GM12892 (cell line): ENCODE measurements at regions not wholly inside any gene's neighbourhood (a gene's known extent, or its start where the extent isn't known, plus 50 kb on each side); places are given as distances from the start of the nearest gene placed in this dataset.
"Not testable (repeated sequence)": the region's sequence is repeated elsewhere in the genome, so short reads cannot be mapped to it uniquely, and the experiment has no call there.

Experiments
- DNase-seq: peaks from one replicate; pipeline ENCODE4 v3.0.0; 2011; ENCODE audit not compliant: insufficient read length
- FAIRE-seq: peaks from 2 replicates; lab custom pipeline; 2011; peaks lifted over from hg19 to GRCh38; lab: Jason Lieb, UNC
- POLR2A ChIP-seq: IDR thresholded peaks from 2 replicates; pipeline ENCODE4 v1.6.1; 2011; ENCODE audit warnings: low read depth, low read length, control low read depth
- POLR2AphosphoS5 ChIP-seq: IDR thresholded peaks from 2 replicates; pipeline ENCODE4 v1.6.1; 2011; ENCODE audit warnings: low read depth, low read length, control low read depth
- TAF1 ChIP-seq: IDR thresholded peaks from 2 replicates; pipeline ENCODE4 v1.6.1; 2011; ENCODE audit warnings: low read depth, mild to moderate bottlenecking, control low read depth, low read length, borderline replicate concordance

GRCh38 chr5:119949426-119949999, 320.2 kb downstream of the FAM170A start:
- FAIRE-seq, result no peak
- TF ChIP-seq POLR2AphosphoS5 (no peak), POLR2A (no peak), TAF1 (no peak)
- DNase-seq, result no peak

- FAIRE-seq (no peak), DNase-seq (no peak)
- TF ChIP-seq TAF1 (no peak), POLR2AphosphoS5 (no peak), POLR2A (no peak)
These were observed 322.1 kb downstream of the FAM170A start for GRCh38 chr5:119951330-119951934.

- TF ChIP-seq POLR2AphosphoS5 (no peak), POLR2A (no peak), TAF1 (no peak)
- FAIRE-seq, result no peak
These were observed 324.1 kb downstream of the FAM170A start for GRCh38 chr5:119953474-119953873.

GRCh38 chr5:119954106-119954505, 324.7 kb downstream of the FAM170A start:
- FAIRE-seq (no peak), DNase-seq (no peak)
- no peak for TF ChIP-seq TAF1

More at GRCh38 chr5:119953474-119953873, 324.1 kb downstream of the FAM170A start:
- no peak for DNase-seq

DNA sequence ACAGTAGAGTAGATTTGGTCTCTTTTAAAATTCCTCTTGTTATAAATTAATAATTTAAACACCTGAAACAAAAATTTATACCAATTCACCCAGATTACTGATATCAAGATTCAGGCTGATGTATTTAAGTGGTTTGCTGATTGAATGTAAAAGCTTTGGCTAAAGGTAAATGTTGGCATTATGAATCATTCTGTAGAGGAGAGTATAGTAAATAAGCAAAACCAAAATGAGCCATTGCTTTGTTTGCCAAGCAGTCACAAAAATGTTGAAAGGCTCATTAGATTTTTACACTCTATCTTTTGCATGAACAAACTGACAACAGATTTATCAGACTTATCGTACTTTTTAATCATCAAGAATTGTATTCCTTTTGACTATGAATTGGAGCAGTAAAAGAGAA, 332.6 kb downstream of the FAM170A start:
- FAIRE-seq (no peak), DNase-seq (no peak)
- TF ChIP-seq TAF1 (no peak), POLR2A (no peak), POLR2AphosphoS5 (no peak)

DNA sequence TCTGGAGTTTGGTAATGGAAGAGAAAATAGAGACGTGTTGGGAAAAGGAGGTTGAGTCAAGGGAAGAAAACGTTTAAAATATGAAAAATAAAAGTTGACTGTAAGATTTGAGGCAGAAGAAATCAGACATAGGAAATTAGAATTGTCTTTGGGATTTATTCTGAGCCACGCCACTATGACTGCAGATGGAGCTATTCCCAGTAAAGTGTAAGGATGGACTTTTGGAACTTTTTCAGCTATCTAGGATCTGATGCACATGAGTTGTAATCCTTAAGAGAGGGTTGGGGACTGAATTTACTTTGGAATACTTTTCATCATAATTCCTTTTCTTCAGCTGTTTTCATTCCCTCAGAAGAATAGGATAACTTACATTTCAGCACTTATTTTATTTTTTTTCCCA, 336.7 kb downstream of the FAM170A start:
- FAIRE-seq (no peak), DNase-seq (no peak)
- TF ChIP-seq TAF1 (no peak), POLR2AphosphoS5 (no peak), POLR2A (no peak)

DNA sequence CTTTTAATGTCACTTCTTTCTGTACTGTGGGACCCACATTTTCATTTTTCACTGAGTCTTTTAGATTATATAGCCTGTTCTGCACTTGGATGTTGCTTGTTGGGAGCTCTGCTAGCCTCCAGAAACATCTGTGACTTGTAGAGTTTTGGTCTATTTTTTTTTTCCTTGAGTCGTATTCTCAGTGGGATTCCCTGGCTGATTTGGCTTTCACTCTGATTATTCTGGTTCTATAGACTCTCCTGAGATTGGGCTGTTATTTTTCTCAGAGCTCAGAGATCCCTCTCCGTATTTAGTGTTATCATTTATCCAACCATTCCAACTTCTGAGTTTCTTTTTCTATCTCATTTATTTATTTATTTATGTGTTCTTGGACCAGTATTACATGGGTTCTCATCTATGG, 339.3 kb downstream of the FAM170A start:
- no peak for FAIRE-seq
- TF ChIP-seq POLR2AphosphoS5 (no peak), POLR2A (no peak), TAF1 (no peak)
- DNase-seq, result no peak

DNA sequence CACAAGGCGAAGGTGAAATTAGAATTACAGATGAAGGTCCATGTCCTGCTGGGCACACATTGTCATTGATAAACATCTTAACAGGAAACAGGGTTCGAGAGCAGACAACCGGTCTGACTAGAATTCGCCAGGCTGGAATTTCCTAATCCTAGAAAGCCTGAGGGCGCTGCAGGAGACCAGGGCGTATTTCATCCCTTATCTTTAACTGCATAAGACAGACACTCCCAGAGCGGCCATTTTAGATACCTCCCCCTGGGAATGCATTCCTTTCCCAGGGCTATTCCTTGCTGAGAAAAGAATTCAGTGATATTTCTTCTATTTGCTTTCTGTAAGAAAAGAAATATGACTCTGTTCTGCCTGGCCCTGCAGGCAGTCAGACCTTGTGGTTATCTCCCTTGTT, 357.7 kb downstream of the FAM170A start:
- not testable (repeated sequence) for FAIRE-seq, DNase-seq

GRCh38 chr5:119991625-119992024, 362.3 kb downstream of the FAM170A start:
- DNase-seq (no peak), FAIRE-seq (no peak)
- no peak for TF ChIP-seq TAF1
- TF ChIP-seq POLR2A, result no peak
- TF ChIP-seq POLR2AphosphoS5, result no peak

DNA sequence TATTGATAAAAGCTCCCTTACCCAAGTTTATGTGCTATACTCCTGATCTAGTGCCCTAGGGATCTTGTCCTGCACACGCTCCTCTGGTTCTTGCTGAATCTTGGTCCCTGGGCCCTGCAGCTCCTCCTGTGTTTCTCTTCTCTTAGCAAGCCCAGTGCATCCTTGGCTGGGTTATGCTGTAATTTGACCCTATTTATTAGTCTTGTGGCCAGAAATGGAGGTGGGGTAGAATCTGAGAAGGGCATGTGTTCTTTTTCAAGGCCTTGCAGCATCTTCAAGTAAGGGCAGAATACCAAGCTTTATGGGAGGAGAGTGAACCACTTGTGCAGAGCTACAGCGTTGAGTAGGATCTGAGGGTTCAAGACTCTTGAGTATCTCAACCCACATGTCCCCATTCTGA, 366.8 kb downstream of the FAM170A start:
- TF ChIP-seq TAF1 (no peak), POLR2AphosphoS5 (no peak), POLR2A (no peak)
- DNase-seq, result no peak
- FAIRE-seq, result no peak

DNA sequence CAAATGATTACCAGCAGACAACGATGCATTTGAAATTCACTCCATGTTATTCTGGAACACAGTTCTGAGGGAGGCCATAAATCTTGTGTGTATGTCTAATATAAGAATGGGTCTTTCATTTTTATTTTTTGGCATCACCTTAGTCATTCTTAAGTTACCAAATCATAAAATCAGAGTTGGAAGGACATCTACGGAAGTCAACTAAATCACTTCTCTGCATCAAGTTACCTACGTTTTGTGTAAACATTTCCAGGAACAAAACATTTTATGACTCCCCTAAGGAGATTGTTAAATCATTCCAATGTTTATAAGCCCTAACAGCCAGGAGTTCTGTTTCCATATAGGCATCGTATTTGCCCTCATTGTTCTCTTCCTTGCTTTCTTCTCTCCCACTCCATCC, 378.2 kb downstream of the FAM170A start:
- DNase-seq (no peak), FAIRE-seq (no peak)
- TF ChIP-seq POLR2A (no peak), TAF1 (no peak), POLR2AphosphoS5 (no peak)

DNA sequence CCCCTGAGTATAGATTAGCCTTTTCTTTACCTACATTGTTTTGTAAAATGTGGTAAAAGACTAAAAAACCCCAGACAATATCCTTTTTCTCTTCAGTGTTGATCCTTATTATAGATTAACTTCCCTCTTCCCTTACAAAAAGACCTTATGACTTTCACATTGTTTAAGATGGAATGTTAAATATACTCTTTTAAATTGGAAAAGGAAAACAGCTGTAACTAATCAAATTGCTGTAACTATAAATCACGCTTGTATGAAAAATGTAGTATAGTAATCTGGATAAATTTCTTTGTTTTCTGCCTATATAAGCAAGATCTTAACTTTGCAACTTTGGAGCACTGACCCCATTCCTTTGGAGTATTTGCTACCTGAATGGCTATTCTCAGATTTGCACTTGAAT, 383.1 kb downstream of the FAM170A start:
- DNase-seq (no peak), FAIRE-seq (no peak)
- TF ChIP-seq POLR2AphosphoS5 (no peak), POLR2A (no peak), TAF1 (no peak)

- DNase-seq (no peak), FAIRE-seq (no peak)
- TF ChIP-seq POLR2A (no peak), TAF1 (no peak), POLR2AphosphoS5 (no peak)
These were observed 385.2 kb downstream of the FAM170A start for GRCh38 chr5:120014535-120014934.
